IgD-negative memory B cell (primary cell): ENCODE measurements at regions not wholly inside any gene's neighbourhood (a gene's known extent, or its start where the extent isn't known, plus 50 kb on each side); places are given as distances from the start of the nearest gene placed in this dataset.
"Not testable (repeated sequence)": the region's sequence is repeated elsewhere in the genome, so short reads cannot be mapped to it uniquely, and the experiment has no call there.

Experiments
- H3K27ac Mint-ChIP-seq, 3 donors: one replicate each; pipeline ENCODE4 v1.8.0; 2020 to 2022; ENCODE audit warnings: mild to moderate bottlenecking in 3 of 3, mixed read lengths in 3 of 3, moderate library complexity in 1 of 3
- H3K27me3 Mint-ChIP-seq: one replicate; pipeline ENCODE4 v1.8.0; 2021; ENCODE audit warnings: mixed read lengths
- H3K36me3 Mint-ChIP-seq: one replicate; pipeline ENCODE4 v1.8.0; 2020; ENCODE audit warnings: mild to moderate bottlenecking, mixed read lengths
- H3K4me1 Mint-ChIP-seq, 3 donors: one replicate each; pipeline ENCODE4 v1.8.0; 2020 to 2022; ENCODE audit warnings: mixed read lengths in 3 of 3, mild to moderate bottlenecking in 1 of 3
- H3K4me3 Mint-ChIP-seq, 4 donors: one replicate each; pipeline ENCODE4 v1.8.0; 2020 to 2022; ENCODE audit warnings: mild to moderate bottlenecking in 4 of 4, mixed read lengths in 4 of 4, moderate library complexity in 3 of 4
- H3K9me3 Mint-ChIP-seq, 3 donors: one replicate each; pipeline ENCODE4 v1.8.0; 2020 to 2021; ENCODE audit warnings: mixed read lengths in 3 of 3, mild to moderate bottlenecking in 1 of 3

DNA sequence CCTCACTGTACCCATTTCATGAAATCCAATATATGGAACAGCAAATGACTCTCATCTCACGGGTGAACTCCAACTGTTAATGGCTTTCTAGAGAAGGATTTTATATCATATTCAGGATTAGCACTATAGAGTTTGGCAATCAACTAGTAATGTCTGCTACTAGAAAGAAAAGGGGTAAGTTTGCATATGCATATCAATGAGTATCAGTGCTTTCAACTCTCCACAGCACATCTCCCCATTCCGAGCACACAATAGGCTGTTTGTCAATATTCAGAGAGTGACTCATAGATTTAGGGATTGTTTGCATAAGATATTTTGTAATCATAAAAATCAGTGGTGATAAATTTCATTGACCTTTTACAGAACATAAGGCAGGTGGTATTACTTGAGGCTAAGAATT is 163.2 kb upstream of the LMCD1 start:
- Mint-ChIP-seq H3K27me3 (peaks cover 1% of the 10 kb centered on the region), H3K9me3 (peaks cover 0 to 2% (median 2%) of the 10 kb centered on the region in 3 donors), H3K27ac (no peak overlapping the region), H3K36me3 (peaks cover 1% of the 10 kb centered on the region), H3K4me1 (no peaks in the 10 kb centered on the region), H3K4me3 (no peak overlapping the region)

DNA sequence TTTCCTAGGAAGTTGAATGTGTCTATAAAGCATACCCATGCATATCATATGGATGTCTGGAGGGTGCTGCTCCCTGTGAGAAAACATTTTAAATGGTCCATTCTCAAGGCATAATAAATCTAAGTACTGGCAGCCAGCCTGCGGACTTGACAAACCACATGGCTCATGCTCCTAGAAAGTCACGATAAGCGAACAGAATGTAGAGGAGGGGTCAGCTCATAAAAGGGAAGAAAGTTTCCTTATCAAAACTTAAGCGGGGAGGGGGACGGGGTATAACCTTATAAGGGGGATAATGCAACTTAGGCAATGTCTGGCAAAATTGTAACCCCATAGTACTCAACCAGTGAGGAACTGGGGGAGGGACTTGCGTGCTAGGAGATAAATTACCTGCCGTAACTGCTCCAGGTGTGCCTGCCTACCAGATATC is 159.8 kb upstream of the LMCD1 start:
- H3K27me3 Mint-ChIP-seq: peaks cover 4% of the 10 kb centered on the region
- H3K4me1 Mint-ChIP-seq: no peaks in the 10 kb centered on the region
- no peak overlapping the region for H3K27ac Mint-ChIP-seq
- H3K9me3 Mint-ChIP-seq: peaks cover 7 to 23% (median 15%) of the 10 kb centered on the region in 3 donors
- peaks cover 1% of the 10 kb centered on the region for H3K36me3 Mint-ChIP-seq
- H3K4me3 Mint-ChIP-seq: no peak overlapping the region

DNA sequence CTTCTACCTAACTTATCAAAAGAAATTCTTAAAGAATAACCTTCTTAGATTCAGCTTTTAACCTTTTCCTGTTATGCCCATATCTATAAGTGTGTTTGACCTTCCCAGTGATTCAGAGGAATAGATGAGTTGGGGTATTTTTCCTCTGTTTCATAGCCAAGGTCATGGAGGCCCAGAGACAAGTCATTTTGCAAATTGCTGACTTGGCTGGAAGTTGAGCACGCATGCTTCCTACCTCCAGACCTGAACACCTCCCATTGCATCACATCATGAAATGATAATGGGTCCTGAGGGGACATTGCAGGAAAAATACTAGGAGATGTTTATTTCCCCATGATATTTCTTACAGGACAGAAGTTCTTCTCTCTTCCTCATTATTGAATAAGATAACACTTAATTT is 158.6 kb upstream of the LMCD1 start:
- no peaks in the 10 kb centered on the region for H3K4me1 Mint-ChIP-seq
- no peak overlapping the region for H3K4me3 Mint-ChIP-seq
- peaks cover 1% of the 10 kb centered on the region for H3K36me3 Mint-ChIP-seq
- peaks cover 7 to 24% (median 15%) of the 10 kb centered on the region in 3 donors for H3K9me3 Mint-ChIP-seq
- peaks cover 4% of the 10 kb centered on the region for H3K27me3 Mint-ChIP-seq
- H3K27ac Mint-ChIP-seq: no peak overlapping the region

DNA sequence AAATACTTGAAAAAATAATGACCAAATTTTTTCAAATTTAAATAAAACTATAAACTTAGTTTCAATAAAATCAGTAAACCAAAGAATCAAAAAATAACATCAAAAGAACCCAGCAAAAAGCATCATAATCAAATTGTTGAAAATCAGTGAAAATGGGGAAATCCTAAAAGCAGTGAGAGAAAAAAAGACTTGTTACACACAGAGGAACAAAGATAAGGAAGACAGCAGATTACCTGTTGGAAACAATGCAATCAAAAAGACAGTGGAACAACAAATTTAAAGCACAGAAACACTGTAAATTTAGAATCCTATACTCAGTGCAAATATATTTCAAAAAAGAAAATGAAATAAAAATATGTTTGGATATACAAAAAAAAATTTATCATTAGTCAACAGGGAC is 156.2 kb upstream of the LMCD1 start:
- Mint-ChIP-seq H3K9me3 (peaks cover 5 to 24% (median 15%) of the 10 kb centered on the region in 3 donors), H3K27ac (peak overlapping the region in 1 of 3 donors; percentile 53), H3K4me1 (no peaks in the 10 kb centered on the region), H3K36me3 (peaks cover 1% of the 10 kb centered on the region), H3K4me3 (no peak overlapping the region), H3K27me3 (peaks cover 4% of the 10 kb centered on the region)

DNA sequence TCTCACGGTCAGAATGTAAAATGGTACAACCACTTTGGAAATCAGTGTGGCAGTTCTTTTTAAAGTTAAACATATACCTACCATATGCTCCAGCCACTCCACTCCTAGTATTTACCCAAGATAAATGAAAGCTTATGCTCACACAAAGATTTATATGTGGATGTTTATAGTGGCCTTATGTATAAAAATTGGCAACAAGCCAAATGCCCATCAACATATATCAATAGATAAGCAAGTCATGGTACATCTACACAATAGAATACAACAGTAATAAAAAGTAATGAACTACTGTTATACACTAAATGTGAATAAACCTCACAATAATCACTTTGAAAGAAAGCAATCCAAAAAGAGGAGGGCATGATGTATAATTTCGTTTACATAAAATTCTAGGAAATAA is 153.5 kb upstream of the LMCD1 start:
- Mint-ChIP-seq H3K36me3 (peaks cover 2% of the 10 kb centered on the region), H3K27ac (no peak overlapping the region), H3K9me3 (peaks cover 5 to 24% (median 16%) of the 10 kb centered on the region in 3 donors), H3K27me3 (peaks cover 3% of the 10 kb centered on the region), H3K4me1 (no peaks in the 10 kb centered on the region), H3K4me3 (no peak overlapping the region)

DNA sequence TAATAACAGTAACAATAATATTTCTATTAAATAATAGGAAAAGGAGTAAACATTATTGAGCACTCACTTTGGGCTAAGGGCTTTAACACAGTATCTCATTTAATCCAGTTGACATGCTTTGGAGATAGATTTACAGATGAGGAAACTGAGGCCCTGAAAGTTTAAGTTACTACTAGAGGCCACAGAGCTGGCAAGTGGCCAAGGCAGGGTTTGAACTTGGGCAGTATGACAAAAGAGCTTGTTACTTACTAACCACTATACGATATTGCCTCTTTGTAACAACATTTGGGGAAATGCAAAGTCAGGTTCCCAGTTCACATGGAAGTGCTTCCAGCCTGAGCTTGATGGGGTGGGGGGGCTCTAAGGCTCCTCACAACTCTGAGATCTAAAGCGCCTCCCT is 149.1 kb upstream of the LMCD1 start:
- H3K27ac Mint-ChIP-seq: no peak overlapping the region
- no peak overlapping the region for H3K4me3 Mint-ChIP-seq
- H3K27me3 Mint-ChIP-seq: no peaks in the 10 kb centered on the region
- H3K4me1 Mint-ChIP-seq: peaks cover 13 to 20% (median 19%) of the 10 kb centered on the region in 3 donors
- peaks cover 2% of the 10 kb centered on the region for H3K36me3 Mint-ChIP-seq
- peaks cover 0 to 3% (median 0%) of the 10 kb centered on the region in 3 donors for H3K9me3 Mint-ChIP-seq

DNA sequence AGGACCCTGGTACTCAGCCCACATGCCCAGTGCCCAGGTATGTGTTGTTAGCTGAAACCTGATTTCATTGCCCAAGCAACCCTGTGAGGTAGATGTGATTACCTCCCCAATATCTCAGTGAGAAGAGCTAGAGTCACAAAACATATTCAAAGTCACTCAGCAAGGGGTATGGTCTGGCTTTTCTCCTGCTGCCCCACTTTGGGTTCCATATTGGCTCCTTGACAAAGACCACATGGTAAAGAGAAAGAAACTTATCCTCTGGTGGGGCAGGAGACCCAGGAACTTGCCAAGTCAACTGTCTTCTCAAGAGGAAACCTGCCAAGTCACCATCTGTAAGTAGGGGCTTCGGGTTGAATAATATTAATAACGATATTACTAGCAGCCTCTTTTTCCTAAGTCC is 148.3 kb upstream of the LMCD1 start:
- Mint-ChIP-seq H3K4me3 (no peak overlapping the region), H3K36me3 (peaks cover 4% of the 10 kb centered on the region), H3K4me1 (peaks cover 19 to 24% (median 23%) of the 10 kb centered on the region in 3 donors), H3K9me3 (peaks cover 0 to 5% (median 4%) of the 10 kb centered on the region in 3 donors), H3K27me3 (peaks cover 2% of the 10 kb centered on the region), H3K27ac (no peak overlapping the region)

DNA sequence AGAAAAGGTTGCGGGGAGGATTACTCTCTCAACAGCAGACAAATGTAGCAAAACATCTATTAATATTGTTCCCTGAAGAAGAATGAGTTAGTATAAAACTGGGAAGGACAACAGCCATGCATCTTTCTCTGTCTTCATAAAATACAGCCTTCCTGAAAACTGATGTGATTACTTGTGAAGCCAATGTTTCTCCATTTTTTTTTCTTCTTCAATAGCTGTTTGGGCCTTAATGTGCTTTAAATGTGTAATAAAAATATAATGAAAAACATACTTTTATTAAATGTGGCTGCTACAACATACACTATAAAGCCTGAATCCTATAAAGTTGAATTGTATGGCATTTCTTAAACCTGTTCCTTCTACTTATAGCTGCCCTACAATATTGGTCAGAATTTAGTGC is 146.3 kb upstream of the LMCD1 start:
- H3K27me3 Mint-ChIP-seq: peaks cover 2% of the 10 kb centered on the region
- peaks cover 4% of the 10 kb centered on the region for H3K36me3 Mint-ChIP-seq
- peaks cover 19 to 24% (median 24%) of the 10 kb centered on the region in 3 donors for H3K4me1 Mint-ChIP-seq
- H3K4me3 Mint-ChIP-seq: no peak overlapping the region
- H3K27ac Mint-ChIP-seq: peak overlapping the region in 1 of 3 donors; percentile 19
- H3K9me3 Mint-ChIP-seq: peaks cover 3 to 11% (median 6%) of the 10 kb centered on the region in 3 donors

DNA sequence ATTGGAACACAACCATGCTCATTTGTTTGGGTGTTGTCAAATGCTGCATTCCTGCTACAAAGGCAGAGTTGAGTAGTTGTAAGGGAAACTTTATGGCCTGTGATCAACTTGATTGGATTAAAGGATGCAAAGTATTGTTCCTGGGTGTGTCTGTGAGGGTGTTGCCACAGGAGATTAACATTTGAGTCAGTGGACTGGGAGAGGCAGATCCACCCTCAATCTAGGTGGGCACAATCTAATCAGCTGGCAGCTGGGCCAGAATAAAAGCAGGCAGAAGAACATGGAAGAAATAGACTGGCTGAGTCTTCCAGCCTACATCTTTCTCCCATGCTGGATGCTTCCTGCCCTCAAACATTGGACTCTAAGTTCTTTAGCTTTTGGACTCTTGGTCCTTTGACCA is 145.6 kb upstream of the LMCD1 start:
- Mint-ChIP-seq H3K27ac (peak overlapping the region in 2 of 3 donors; percentile 19 to 45), H3K4me1 (peaks cover 19 to 24% (median 24%) of the 10 kb centered on the region in 3 donors), H3K9me3 (peaks cover 7 to 14% (median 7%) of the 10 kb centered on the region in 3 donors), H3K4me3 (peak overlapping the region in 1 of 4 donors; percentile 56)
- H3K27me3 Mint-ChIP-seq, H3K36me3 Mint-ChIP-seq: not testable (repeated sequence)

DNA sequence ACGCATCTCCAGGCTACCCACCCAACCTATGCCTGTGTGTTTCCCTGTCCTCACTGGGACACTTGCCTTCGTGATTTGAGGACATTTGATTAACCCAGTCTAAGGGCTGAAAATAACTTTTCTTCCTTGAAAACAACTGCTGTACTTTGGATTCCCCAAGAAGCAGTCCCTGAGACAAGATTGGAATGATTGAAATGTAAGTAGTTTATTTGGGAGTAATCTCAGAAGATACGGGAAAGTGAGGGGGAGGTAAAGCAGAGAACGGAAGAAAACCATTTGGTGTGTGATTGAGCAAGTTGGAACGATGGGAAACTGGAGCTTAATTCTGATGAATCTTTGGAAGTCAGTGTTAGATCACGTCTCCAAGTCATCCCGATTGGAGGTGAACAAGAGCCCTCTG is 143.8 kb upstream of the LMCD1 start:
- Mint-ChIP-seq H3K36me3 (peaks cover 4% of the 10 kb centered on the region), H3K9me3 (peaks cover 7 to 22% (median 11%) of the 10 kb centered on the region in 3 donors), H3K4me3 (peak overlapping the region in 2 of 4 donors; percentile 25 to 63), H3K27me3 (peaks cover 4% of the 10 kb centered on the region), H3K4me1 (peaks cover 19 to 24% (median 24%) of the 10 kb centered on the region in 3 donors), H3K27ac (peak overlapping the region; percentile 86 to 94 (median 89))

DNA sequence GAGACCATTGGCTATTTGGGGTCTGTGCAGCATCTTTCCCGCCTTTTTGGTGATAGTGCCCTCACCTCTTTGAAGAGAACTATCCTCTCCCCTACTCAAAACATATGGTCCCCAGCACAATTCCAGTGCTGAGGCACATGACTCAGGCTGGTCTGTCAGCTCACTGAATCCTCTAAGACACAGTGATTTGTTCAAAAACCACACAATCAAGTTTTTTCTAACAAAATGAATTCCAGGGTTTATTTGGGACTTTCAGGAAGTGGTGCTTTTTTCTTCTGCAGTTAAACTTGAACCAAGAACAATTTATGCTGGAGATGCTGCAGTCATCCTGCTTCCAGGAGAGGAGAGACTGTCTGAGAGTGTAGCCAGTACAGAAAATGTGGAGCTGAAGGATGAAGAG is 142.5 kb upstream of the LMCD1 start:
- Mint-ChIP-seq H3K27me3 (peaks cover 6% of the 10 kb centered on the region), H3K27ac (no peak overlapping the region), H3K9me3 (peaks cover 7 to 22% (median 11%) of the 10 kb centered on the region in 3 donors), H3K4me3 (no peak overlapping the region), H3K4me1 (peaks cover 19 to 24% (median 24%) of the 10 kb centered on the region in 3 donors), H3K36me3 (peaks cover 5% of the 10 kb centered on the region)

DNA sequence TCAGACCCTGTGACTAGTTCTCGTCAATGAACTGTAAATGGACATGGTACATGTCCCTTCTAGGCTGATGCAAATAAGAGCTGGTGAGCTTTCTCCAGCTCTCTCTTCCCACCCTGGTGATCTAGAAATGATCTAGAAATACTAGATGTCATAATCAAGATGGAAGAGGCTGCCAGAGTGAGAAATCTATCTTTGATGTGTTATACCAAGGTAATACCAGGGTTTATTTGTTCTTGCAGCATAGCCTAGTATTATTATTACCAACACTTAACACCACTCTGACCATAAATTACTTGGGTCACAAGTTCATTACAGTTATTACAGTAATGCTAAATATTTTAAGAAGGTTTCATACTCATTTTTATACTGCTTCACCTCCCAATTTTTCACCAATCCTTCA is 138.4 kb upstream of the LMCD1 start:
- H3K4me3 Mint-ChIP-seq: no peak overlapping the region
- peak overlapping the region in 1 of 3 donors; percentile 29 for H3K27ac Mint-ChIP-seq
- peaks cover 7 to 18% (median 9%) of the 10 kb centered on the region in 3 donors for H3K9me3 Mint-ChIP-seq
- H3K4me1 Mint-ChIP-seq: peaks cover 0 to 1% (median 0%) of the 10 kb centered on the region in 3 donors
- H3K36me3 Mint-ChIP-seq: peaks cover 7% of the 10 kb centered on the region
- peaks cover 13% of the 10 kb centered on the region for H3K27me3 Mint-ChIP-seq

DNA sequence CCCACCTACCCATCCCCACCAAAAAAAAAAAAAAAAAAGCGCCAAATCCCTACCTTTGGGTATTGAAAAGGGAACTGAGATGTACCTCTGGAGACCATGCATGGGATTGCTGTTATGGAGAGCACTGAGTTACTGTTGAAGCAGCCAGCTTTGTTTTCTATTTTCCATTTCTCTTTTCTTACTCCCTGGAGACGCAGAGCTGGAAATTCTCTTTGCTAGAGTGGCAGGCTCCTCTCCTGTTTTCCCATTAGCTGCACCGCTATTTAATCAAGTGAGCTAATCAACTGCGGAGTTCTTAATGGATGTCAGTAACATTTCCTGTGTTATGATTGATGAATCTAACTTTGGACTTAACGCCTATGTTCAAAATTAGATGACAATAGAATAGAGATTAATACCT is 136.1 kb upstream of the LMCD1 start:
- Mint-ChIP-seq H3K4me1 (no peaks in the 10 kb centered on the region), H3K9me3 (peaks cover 3 to 11% (median 7%) of the 10 kb centered on the region in 3 donors), H3K27ac (no peak overlapping the region), H3K4me3 (no peak overlapping the region), H3K27me3 (peaks cover 19% of the 10 kb centered on the region), H3K36me3 (peaks cover 6% of the 10 kb centered on the region)

DNA sequence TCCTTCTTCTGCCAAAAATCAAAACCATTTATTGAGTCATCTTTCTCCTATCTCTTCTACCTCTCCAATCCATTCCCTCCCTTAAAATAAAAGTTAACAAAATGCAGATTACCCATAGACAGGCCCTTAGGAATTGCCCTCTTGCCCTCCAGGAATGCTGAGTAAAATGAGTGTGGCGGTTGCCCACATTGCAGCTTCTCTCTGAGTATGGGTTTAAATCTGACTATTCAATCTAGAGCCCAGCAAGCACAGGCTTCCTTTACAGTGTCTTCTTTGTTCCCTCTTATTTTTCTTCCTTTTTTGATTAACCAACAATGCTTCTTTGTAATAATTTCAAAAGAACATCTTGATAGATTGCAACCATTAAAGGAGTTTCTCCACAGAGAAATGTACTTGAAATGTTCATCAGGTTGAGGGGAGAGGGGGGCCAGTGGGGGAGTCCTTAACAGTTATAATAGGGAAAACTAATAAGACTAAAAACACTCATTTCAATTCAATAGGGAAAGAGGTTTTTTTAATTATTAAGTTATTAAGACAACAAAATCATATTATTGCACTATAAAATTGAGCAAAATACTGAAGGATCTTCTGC is 135.3 kb upstream of the LMCD1 start:
- no peaks in the 10 kb centered on the region for H3K4me1 Mint-ChIP-seq
- no peak overlapping the region for H3K4me3 Mint-ChIP-seq
- peaks cover 1 to 6% (median 1%) of the 10 kb centered on the region in 3 donors for H3K9me3 Mint-ChIP-seq
- H3K27me3 Mint-ChIP-seq: peaks cover 19% of the 10 kb centered on the region
- H3K27ac Mint-ChIP-seq: no peak overlapping the region
- peaks cover 5% of the 10 kb centered on the region for H3K36me3 Mint-ChIP-seq

DNA sequence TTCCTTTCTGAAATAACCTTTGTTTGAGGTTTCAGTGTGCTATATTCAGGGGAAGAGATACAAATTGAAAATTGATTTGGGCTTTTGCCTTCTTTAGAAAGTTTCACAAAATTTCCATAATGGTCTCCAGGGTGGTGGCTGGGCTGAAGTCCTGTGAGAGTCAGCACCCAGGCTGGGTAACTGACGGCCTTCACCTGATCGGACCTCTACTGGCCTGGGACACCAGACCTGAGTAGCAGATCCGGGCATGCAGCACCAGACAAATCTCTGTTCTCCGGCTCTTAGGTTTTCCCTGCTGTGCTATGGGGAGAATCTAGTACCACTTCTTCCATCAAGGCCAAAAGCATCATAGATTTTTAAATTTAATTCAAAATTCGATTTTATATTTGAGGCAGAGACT is 133.0 kb upstream of the LMCD1 start:
- peaks cover 0 to 1% (median 0%) of the 10 kb centered on the region in 3 donors for H3K4me1 Mint-ChIP-seq
- H3K36me3 Mint-ChIP-seq: peaks cover 4% of the 10 kb centered on the region
- H3K9me3 Mint-ChIP-seq: peaks cover 0 to 3% (median 0%) of the 10 kb centered on the region in 3 donors
- no peak overlapping the region for H3K27ac Mint-ChIP-seq
- H3K4me3 Mint-ChIP-seq: no peak overlapping the region
- peaks cover 15% of the 10 kb centered on the region for H3K27me3 Mint-ChIP-seq

DNA sequence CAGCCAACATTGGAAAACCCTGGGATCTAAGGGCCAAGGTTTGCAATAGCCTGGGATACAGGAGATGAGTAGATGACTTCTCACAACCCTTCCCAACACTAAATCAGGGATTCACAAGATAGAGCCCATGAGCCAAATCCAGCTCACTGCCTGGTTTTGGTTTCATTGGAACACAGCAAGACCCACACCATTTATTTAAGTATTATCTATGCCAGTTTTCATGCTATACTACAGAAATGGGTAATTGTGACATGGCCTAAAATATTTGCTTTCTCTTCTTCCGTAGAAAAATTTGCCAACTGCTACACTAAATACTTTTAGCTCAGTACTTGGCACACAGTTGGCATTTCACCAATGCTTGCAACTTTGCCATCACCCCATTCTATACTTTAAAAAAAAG is 132.0 kb upstream of the LMCD1 start:
- H3K27ac Mint-ChIP-seq: no peak overlapping the region
- H3K4me1 Mint-ChIP-seq: peaks cover 0 to 1% (median 0%) of the 10 kb centered on the region in 3 donors
- H3K27me3 Mint-ChIP-seq: peaks cover 18% of the 10 kb centered on the region
- H3K36me3 Mint-ChIP-seq: peaks cover 2% of the 10 kb centered on the region
- peaks cover 0 to 3% (median 2%) of the 10 kb centered on the region in 3 donors for H3K9me3 Mint-ChIP-seq
- H3K4me3 Mint-ChIP-seq: no peak overlapping the region
